G401.6 (cell line): ENCODE measurements at regions not wholly inside any gene's neighbourhood (a gene's known extent, or its start where the extent isn't known, plus 50 kb on each side); places are given as distances from the start of the nearest gene placed in this dataset.
"Not testable (repeated sequence)": the region's sequence is repeated elsewhere in the genome, so short reads cannot be mapped to it uniquely, and the experiment has no call there.

Experiments
- FAIRE-seq: peaks from 2 replicates; lab custom pipeline; 2012; peaks lifted over from hg19 to GRCh38; lab: Jason Lieb, UNC

DNA sequence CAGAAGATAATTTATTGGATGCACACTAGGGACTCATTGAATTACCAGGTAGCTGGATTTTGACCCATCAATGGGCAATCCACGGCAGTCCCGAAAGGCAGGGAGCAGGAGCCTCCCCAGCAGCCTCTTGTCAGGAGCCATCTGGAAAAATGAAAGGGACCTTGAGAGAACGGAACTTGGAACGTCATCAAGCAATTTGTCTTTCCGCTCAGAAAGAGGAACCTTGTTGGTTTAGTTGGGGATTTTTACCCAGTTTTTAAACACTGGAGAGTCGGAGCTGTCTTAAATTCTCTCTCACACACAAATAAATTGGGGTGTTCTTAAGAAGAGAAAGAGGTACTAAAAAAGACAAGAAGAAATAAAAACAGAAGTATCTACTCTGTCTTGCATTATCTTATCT, 1351.7 kb upstream of the TMEM132C start:
- FAIRE-seq: no peak

DNA sequence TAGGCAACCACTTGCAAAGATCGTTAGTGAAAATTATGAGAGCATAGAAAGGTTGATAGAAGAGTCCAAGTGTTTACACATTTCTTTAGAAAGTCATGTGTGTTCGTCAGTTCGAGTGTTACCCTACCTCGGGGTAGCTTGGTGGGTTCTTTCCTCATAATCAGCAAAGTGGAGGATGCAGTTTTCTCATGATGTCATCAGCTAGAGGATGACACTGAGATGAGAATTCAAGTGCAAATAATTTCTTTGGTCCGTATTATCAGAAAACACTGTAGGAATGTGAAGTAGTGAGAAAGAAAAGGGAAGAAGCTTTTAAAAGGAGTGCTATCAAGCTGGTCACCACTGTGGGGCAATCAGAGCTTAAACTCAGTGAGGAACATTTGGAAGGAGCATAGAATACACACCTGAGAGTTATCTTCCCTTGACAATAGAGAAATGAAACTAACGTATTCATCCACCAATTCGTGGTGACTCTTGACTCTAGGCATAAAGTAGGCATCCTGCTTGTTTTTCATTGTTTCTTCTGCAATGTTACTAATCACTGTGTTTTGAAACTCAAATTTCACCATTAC, 1340.9 kb upstream of the TMEM132C start:
- no peak for FAIRE-seq

DNA sequence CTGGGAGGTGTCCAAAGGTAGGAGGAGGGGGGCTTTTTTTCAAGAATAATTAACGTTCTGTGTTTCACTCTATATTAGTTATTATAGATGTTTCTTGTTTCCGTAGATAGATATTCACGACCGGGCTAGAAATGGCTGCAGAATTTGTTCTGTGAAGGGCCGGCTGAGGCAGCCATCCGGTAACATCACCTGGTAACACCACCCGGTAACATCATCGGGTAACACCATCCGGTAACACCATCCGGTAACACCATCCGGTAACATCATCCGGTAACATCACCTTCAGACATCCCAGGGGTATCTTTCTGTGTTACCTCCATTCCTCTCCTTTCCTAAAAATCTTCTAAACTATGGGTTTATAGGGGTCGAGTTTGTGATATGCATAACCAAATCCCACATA, 1336.7 kb upstream of the TMEM132C start:
- FAIRE-seq: no peak

DNA sequence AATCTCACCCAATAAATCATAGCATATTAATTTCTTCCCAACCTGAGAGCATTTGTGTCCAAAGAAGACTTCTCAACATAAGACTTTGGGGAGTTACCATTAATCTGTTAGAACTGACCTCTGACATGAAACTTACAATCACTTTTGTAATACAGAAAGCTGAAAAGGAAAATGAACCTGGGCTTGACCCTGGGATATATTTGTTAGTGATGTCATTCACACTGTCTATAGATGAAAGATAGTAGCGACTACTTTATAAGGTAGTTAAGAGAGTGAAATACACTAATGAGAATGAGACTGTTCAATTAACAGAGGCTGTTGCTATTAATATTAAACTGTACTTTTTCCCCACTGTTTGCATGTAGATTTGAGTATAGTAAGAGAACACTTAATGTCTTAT, 1334.8 kb upstream of the TMEM132C start:
- no peak for FAIRE-seq

DNA sequence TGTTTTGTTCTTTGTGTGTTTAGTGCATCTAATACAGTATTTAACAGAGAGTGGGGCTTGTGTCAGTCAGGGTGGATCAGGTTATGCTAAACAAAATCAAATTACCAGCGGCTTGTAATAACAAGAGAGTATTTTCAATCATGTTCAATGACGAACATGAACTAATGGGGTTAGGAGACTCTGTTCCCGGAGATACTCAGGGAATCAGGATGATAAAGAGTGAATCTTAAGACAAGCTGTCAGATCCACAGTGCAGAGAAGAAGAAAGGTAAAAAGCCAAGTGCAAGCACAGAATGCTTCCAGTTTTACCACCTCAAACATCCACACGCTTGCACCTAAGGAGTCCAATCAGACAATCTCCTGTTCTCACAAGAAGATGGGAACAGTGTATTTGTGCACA, 1331.5 kb upstream of the TMEM132C start:
- no peak for FAIRE-seq

DNA sequence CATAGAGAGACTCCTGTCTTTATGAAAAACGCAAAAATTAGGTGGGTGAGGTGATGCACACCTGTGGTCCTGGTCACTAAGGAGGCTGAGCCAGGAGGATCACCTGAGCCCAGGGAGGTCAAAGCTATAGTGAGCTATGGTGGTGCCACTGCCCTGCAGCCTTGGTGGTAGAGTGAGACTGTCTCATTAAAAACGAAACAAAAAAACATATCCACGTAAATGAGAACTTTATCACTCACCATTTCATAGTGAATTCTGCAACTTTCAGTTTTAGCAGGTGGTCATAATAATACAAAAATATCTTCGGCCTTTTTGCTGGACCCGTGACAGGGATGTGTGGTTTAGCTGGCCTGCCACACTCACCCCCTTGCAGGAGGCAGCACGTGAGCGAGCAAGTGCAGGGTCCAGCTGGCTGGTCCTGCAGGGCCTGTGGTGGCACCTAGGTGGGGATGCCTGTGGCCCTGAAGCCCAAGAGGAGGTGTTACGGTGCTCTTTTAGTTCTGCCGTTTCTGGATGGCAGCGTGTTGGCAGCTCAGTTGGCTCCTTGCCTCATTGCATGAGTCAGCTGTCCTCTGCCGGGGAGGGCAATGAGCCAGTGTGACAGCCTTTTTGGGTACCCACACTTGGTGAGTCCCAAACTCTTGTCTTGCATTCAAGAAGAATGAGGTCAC, 1330.7 kb upstream of the TMEM132C start:
- no peak for FAIRE-seq

DNA sequence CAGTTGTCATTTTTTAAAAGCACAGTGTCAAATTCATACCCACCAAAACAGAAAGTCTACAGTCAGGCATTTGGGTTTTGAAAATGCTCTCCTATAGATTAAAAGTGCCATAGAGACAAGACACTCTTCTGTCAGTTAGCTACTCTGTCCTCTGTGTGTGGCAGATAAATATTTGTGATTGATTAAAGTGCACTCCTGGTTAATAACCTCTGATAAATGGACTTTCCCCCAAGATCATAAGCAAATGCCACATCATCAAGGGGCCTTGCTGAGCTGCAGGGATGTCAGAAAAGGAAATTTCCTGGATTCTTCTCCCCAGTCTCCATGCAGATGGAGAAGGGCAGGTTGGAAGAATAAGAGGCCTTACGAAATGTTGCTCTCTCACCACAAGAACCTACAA, 1329.5 kb upstream of the TMEM132C start:
- no peak for FAIRE-seq

DNA sequence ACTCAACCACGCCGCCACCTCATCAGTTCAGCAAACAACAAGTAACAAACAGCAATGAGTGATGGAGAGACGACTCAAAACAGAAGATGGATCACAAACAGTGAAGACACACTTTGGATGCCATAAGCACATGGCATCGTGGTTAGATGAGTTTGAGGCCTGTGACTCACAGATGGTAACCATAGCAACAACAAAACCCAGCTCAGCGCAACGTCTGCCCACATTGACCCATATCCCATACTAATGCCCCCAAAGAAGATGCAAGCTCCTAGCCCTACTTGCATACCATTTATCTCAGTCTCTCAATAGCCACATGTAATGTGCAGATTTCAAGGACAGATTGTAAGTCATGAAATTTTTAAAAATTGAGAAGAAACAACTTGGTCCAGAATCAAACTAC, 1322.3 kb upstream of the TMEM132C start:
- no peak for FAIRE-seq

DNA sequence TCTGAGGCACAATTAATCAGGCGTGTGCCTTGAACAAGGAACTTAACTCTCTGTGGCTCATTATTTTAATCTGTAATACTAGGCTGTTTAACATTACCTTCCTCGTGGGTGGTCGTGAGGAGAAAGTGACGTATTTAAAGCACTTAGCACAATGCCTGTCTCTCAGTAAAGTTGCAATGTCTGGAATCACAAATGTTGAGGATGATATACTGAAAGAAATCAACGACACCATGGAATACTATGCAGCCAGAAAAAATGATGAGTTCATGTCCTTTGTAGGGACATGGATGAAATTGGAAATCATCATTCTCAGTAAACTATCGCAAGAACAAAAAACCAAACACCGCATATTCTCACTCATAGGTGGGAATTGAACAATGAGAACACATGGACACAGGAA, 1320.0 kb upstream of the TMEM132C start:
- not testable (repeated sequence) for FAIRE-seq

DNA sequence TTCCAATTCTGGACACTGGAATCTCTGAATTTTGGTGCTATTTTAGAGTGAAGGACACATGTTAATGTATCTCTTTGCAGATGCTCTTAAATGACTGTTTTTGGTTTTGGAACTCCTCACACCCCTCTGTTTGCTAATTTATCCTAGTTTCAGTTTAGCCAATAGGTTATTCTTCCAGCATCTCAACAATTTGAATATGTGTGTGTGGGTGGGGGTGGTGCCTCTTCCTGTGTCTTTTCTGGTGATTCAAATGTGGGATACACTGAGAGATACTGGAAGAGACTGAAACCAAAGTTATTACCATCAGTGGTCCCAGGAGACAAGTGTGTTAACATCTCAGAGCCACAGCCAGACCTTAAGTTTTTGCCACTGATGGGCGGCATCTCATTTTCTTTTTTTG, 1317.4 kb upstream of the TMEM132C start:
- FAIRE-seq: no peak

DNA sequence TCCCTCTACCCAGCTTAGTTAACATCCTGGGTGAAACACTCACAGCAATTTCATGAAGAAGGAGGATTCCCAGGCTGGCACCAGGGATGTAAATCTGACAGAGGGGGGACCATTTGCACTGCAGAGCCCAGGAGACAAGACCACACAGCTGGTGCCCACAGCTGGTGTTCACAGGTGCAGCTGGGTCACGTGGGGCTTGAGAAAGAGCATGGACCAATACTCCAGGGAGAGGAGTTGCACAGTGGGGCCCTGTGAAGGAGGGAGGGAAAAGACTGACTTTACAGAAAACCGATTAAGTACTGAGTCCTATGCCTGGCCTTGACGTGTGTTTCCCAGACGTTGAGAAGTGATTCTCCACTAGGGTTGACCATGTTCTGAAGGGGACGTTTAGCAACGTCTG, 1316.7 kb upstream of the TMEM132C start:
- FAIRE-seq: no peak

DNA sequence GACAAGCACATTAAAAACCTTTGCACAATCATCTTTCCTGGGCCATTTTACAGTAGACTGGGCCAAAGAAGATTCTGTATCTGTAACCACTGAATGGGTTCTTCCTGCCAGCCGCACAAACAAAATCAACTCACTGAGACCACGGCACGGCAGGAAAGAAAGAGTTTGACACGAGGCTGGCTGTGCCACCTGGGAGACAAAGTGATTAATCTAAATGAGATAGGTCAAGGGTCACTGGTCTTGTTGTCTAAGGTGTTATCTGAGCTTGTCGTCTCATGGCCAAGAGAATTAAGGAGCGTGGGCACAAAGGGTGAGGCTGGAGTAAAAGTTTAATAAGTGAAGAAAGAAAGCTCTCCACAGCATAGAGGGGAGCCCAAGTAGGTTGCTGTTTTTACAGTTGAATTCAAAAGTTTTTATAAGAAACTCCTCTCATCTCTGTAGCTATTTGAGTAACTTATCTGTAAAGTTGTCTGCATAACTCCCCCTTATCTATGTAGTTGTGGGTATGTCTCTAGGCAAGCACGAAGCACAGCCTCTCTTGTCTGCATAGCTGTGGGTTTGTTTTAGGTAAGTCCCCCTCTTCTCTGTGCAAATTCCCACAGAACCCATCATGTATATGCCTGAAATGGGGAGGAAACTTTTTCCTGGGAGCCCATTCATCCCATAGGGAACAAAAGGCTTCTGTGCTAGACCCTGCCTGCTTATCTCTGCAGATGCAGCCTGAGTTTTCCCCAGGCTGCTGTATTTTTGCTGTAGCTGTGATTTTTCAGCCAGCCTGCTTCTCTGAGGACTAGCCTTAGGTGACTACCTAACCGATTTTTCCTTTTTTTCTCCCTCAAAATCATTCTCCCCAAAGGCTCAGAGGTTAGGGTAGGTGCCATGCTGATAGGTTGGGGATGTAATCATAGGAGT, 1314.6 kb upstream of the TMEM132C start:
- FAIRE-seq: no peak

DNA sequence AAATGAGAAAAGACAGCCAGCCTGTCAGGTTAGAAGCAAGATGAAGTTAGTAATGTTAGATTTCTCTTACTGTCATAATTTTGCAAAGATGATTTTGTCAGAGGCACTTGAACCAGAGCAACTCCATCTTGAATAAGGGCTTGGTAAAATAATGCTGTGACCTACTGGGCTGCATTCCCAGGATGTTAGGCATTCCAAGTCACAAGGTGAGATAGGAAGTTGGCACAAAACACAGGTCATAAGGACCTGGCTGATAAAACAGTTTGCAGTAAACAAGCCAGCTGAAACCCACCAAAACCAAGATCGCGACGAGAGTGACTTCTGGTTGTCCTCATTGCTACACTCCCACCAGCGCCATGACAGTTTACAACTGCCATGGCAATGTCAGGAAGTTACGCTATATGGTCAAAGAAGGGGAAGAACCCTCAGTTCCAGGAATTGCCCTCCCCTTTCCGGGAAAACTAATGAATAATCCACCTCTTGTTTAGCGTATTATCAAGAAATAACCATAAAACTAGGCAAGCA, 1313.5 kb upstream of the TMEM132C start:
- no peak for FAIRE-seq

DNA sequence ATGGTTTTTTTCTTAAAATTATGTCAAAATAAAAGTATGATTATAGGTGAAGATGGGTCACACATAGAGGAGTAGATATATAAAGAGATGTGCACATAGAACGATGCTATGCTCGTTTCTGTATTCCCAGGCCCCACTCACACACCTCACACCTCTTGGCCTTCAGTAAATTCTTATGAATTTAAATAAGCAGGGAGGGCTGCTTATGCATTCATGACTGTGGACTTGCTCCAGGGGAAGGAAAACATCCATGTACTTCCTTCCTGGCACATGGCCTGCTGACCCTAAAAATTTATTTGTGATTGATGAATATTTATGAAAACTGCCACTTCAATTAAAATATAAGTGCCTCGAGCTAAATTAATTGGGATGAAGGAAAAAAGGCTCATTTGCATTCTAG, 1306.7 kb upstream of the TMEM132C start:
- FAIRE-seq: no peak

DNA sequence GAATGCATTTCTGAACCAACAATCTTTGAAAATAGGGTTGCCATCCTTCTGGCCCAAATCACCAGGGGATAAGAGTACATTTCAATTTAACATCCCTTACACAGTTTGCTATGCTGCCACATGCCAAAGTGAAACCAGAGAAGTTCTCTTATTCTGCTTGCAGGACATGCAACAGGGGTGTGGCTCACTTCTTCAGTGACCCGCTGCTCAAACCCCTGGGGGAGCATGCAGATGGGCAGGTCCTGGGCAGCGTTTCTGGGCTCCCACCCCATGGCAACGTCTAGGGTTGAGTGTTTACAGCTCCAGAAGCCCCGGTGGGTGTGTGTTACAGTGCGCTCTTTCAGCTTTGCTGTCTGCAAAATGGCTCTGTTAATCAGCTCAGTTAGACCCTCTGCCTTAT, 1306.3 kb upstream of the TMEM132C start:
- FAIRE-seq: no peak

DNA sequence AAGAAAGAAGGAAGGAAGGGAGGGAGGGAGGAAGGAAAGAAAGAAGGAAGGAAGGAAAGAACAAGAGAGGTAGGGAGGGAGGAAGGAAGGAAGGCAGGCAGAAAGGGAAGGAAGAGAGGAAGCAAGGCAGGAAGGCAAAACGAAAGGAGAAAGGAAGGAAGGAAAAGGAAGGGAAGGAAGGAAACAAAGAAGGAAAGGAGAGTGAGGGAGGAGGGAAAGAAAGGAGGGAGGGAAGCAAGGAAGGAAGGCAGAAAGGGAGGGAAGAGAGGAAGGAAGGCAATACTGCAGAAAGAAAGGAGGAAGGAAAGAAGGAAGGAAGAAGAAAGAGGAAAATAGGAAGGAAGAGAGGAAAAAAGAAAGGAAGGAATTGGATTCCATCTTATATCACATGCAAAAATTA, 1303.1 kb upstream of the TMEM132C start:
- no peak for FAIRE-seq

DNA sequence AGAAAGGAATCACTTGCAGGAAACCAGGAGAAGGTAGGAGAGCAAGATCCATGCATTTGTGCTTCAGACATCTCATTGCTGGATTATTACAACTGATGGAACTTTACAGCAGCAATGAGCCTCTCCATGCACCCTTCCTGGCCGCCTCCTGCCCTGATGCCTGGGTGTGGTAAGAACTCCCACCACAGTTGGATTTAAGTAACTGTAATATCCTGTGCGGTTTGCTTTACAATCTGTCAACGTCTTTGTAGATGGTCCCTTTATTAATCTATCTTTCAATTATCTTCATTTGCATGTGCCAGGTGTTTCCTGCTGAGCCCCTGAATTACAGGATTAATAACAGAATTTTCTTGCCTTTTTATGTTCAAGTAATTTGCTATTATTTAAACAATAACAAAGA, 1300.5 kb upstream of the TMEM132C start:
- FAIRE-seq: no peak

DNA sequence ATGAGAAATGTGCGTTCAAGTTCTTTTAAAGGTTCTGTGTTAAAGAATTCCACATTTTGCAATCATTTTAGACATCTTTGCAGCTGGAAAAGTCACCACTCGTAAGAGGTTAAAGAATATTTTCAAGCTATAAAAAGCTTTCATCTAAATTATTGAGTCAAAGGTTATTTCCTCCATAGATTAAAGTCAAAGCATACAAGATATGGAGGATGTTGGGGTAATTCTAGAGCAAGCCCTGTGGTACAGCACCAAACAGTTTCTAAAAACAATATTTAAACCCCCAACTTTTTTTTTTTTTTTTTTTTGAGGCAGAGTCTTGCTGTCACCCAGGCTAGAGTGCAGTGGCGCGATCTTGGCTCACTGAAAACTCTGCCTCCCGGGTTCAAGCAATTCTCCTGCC, 1299.8 kb upstream of the TMEM132C start:
- no peak for FAIRE-seq

DNA sequence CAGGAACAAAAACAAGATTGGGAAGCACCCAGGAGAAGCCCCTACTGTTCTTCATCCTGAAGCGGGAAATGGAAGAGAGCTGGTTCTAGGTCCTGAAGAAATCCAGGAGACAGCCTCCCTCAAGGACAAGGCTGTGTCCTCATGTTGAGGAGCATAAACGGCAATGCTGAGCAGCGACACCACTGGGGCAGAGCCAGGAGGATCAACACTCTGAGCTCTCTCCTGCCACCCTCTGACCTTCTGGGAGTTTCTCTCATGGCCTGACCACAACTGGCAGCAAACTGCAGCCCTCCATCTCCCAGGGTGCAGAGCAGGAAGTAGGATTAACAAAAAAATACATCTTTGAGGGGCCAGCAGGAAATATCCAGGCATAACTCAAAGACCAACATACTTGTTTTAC, 1292.2 kb upstream of the TMEM132C start:
- no peak for FAIRE-seq

DNA sequence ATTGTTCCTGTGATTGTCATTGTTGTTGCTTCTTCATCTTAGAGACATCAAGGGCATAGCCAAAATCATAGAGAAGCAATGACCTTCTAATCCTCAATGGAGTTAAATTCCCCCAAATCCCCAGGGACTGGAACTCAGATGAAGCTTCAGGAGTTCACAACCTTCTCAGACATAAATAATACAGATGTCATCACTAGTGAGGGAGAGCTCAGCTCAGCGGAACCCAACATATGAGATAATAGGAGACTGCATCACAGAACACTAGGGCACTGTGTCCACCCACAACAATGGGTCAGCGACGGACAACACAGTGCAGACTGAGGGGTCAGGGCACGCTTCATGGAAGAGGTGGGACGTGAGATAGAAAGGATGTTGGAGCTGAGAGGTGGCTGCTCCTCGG, 1290.4 kb upstream of the TMEM132C start:
- FAIRE-seq: no peak

DNA sequence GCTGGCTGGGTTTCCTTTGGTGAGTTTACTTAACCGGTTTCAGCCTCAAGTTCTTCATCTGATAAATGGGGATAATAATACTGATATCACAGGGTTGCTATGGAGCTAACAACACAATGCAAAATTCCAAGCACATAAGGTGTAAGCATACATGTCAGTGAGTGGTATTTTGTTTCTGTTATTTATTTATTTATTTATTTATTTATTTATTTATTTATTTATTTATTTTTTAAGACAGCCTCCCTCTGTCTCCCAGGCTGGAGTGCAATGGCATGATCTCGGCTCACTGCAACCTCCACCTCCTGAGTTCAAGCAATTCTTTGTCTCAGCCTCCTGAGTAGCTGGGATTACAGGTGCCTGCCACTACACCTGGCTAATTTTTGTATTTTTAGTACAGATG, 1287.4 kb upstream of the TMEM132C start:
- FAIRE-seq: not testable (repeated sequence)

DNA sequence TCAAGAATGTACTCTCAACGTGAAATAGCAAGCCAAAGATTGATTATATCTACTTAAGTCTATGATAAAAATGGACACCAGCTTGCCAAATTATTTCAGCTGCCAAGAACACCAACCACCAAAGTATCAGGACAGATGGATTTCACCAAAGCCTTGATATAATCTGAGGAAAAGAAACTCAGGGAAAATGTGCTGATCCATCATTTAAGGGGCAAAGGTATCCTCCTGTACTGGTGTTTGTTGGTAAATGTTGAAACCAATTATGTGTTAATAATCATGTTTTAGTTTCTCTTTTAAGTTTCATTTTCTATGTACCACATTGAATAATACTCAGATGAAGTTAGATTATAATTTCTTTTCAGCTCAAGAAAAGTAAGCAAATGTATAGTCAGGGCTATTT, 1284.3 kb upstream of the TMEM132C start:
- no peak for FAIRE-seq

DNA sequence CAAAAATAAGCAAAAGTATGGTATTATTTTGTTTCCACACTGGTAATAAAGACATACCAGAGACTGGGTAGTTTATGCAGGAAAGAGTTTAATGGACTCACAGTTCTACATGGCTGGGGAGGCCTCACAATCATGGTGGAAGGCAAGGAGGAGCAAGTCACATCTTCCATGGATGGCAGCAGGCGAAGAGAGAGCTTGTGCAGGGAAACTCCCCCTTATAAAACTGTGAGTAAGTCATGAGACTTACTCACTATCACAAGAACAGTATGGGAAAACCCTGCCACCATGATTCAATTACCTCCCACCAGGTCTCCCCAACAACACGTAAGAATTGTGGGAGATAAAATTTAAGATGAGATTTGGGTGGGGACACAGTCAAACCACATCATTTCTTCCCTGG, 1283.2 kb upstream of the TMEM132C start:
- FAIRE-seq: not testable (repeated sequence)
